ENCODE measurements at regions not wholly inside any gene's neighbourhood (a gene's known extent, or its start where the extent isn't known, plus 50 kb on each side); places are given as distances from the start of the nearest gene placed in this dataset.

- TF ChIP-seq CTCF (IDR thresholded peaks at IDR 0.05; ENCODE audit: borderline replicate concordance, extremely low read depth, low read length, poor library complexity, severe bottlenecking), result no peak
- TF ChIP-seq EZH2 (IDR thresholded peaks at IDR 0.05; ENCODE audit: borderline replicate concordance, low read depth, low read length, severe bottlenecking), result no peak
Observed at GRCh38 chr1:221884821-221885220, 142.9 kb upstream of the DUSP10 start.

Measured in DND-41 (cell line).